Spinal cord (tissue), 9 donors: ENCODE measurements at regions not wholly inside any gene's neighbourhood (a gene's known extent, or its start where the extent isn't known, plus 50 kb on each side); places are given as distances from the start of the nearest gene placed in this dataset.
"Not testable (repeated sequence)": the region's sequence is repeated elsewhere in the genome, so short reads cannot be mapped to it uniquely, and the experiment has no call there.

ENCODE experiments used
- DNase-seq, 6 donors: peaks; one replicate each; pipeline versions ENCODE4 v3.0.0 to v3.0.0-alpha.2; 2013 to 2015; ENCODE audit warnings: low spot score in 6 of 6, low read depth in 4 of 6
- H3K27ac ChIP-seq: one replicate; pipeline ENCODE4 v1.5.1; 2013; ENCODE audit warnings: low read depth, low read length, control low read depth
- H3K27me3 ChIP-seq: one replicate; pipeline ENCODE4 v1.6.1; 2013; ENCODE audit warnings: low read length; ENCODE audit not compliant: control insufficient read depth, insufficient read depth
- H3K36me3 ChIP-seq: one replicate; pipeline ENCODE4 v1.6.1; 2013; ENCODE audit warnings: low read length; ENCODE audit not compliant: control insufficient read depth, insufficient read depth
- H3K4me1 ChIP-seq: one replicate; pipeline ENCODE4 v1.6.1; 2013; ENCODE audit warnings: low read length; ENCODE audit not compliant: control insufficient read depth, insufficient read depth
- H3K4me3 ChIP-seq: one replicate; pipeline ENCODE4 v1.5.1; 2013; ENCODE audit warnings: low read depth, low read length, control low read depth
- H3K9me3 ChIP-seq: one replicate; pipeline ENCODE4 v1.6.1; 2013; ENCODE audit warnings: low read length; ENCODE audit not compliant: control insufficient read depth, insufficient read depth
- WGBS: methylation state at CpG from one replicate; pipeline ENCODE4 v1.1.5; 2013; ENCODE audit warnings: missing lambda C conversion rate; ENCODE audit not compliant: insufficient coverage; 5-methylcytosine and 5-hydroxymethylcytosine counted together
- donor health status: healthy.

DNA sequence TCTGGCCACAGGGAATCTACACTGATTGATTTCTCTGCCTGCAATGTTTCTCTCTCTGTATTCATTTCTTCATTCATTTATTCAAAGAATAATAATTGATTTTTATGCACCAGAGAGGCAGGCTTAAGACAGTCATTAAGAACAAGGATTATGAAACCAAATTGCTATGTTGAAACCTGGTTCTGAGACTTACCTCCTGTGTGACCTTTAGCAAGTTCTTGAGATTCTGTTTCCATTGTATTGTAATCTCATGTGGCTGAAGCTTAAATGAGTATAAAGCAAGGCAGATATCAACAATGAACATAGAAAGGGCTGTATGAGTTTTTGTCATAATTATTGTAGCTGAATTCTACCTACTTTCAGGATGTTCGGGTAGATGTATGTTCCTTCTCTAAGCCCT lies 129.6 kb upstream of the GRIA1 start:
- Histone ChIP-seq H3K4me1 (no peaks in the 10 kb centered on the region), H3K27me3 (no peaks in the 10 kb centered on the region), H3K9me3 (no peaks in the 10 kb centered on the region), H3K36me3 (no peaks in the 10 kb centered on the region), H3K4me3 (no peak overlapping the region), H3K27ac (no peak overlapping the region)
- WGBS = 100% methylated on average over 1 of the region's 1 CpG
- DNase-seq = no peak

- Histone ChIP-seq H3K4me3 (no peak overlapping the region), H3K27ac (no peak overlapping the region), H3K27me3 (no peaks in the 10 kb centered on the region), H3K4me1 (no peaks in the 10 kb centered on the region), H3K36me3 (no peaks in the 10 kb centered on the region), H3K9me3 (no peaks in the 10 kb centered on the region)
- DNase-seq = peak in 1 of 6 donors; percentile 18
- WGBS = no CpG with 5 or more reads among the region's 3 CpGs
These were observed 128.6 kb upstream of the GRIA1 start for GRCh38 chr5:153361735-153362409.

- Histone ChIP-seq H3K4me3 (no peak overlapping the region), H3K36me3 (no peaks in the 10 kb centered on the region), H3K27ac (no peak overlapping the region), H3K4me1 (no peaks in the 10 kb centered on the region), H3K27me3 (no peaks in the 10 kb centered on the region), H3K9me3 (no peaks in the 10 kb centered on the region)
- no peak for DNase-seq
These were observed 124.9 kb upstream of the GRIA1 start for GRCh38 chr5:153365547-153365946.

- H3K27ac ChIP-seq = no peak overlapping the region
- no peaks in the 10 kb centered on the region for H3K4me1 ChIP-seq
- 100% methylated on average over 2 of the region's 3 CpGs for WGBS
- H3K9me3 ChIP-seq = no peaks in the 10 kb centered on the region
- peak in 1 of 6 donors; percentile 58 for DNase-seq
- no peak overlapping the region for H3K4me3 ChIP-seq
- no peaks in the 10 kb centered on the region for H3K27me3 ChIP-seq
- H3K36me3 ChIP-seq = no peaks in the 10 kb centered on the region
These were observed 123.0 kb upstream of the GRIA1 start for GRCh38 chr5:153367466-153367865.

- no peaks in the 10 kb centered on the region for H3K36me3 ChIP-seq
- no peak overlapping the region for H3K27ac ChIP-seq
- no peak overlapping the region for H3K4me3 ChIP-seq
- DNase-seq = peak in 2 of 6 donors; percentile 13 to 66
- H3K9me3 ChIP-seq = no peaks in the 10 kb centered on the region
- WGBS = 100% methylated on average over 2 of the region's 6 CpGs
- no peaks in the 10 kb centered on the region for H3K27me3 ChIP-seq
- H3K4me1 ChIP-seq = no peaks in the 10 kb centered on the region
These were observed 117.9 kb upstream of the GRIA1 start for GRCh38 chr5:153372425-153373129.

DNA sequence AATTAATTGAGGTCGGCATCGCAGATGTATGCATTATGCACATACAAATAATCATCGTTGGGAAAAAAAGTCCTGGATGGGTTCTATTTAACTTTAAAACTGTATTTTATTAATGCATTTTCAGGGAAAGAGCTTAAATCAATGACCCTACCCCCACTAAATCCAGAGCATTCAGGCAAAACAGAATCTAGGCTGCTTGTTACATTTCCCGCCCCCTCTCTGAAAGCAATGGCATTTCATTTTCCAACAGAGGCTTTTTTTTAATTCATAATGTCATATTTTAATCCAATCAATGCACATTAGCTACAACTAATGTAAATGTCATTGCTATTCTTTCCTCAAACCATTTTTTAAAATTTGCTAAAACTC lies 117.4 kb upstream of the GRIA1 start:
- no peaks in the 10 kb centered on the region for H3K36me3 ChIP-seq
- H3K9me3 ChIP-seq = no peaks in the 10 kb centered on the region
- no peaks in the 10 kb centered on the region for H3K27me3 ChIP-seq
- DNase-seq = peak in 1 of 6 donors; percentile 21
- H3K4me3 ChIP-seq = no peak overlapping the region
- WGBS = 71% methylated on average over 1 of the region's 4 CpGs
- H3K27ac ChIP-seq = no peak overlapping the region
- H3K4me1 ChIP-seq = no peaks in the 10 kb centered on the region

GRCh38 chr5:153381630-153382029 lies 108.8 kb upstream of the GRIA1 start:
- H3K27ac ChIP-seq, DNase-seq, H3K9me3 ChIP-seq, H3K27me3 ChIP-seq, H3K36me3 ChIP-seq, H3K4me1 ChIP-seq, H3K4me3 ChIP-seq: not testable (repeated sequence)
- WGBS = 95% methylated on average over 6 of the region's 10 CpGs

DNA sequence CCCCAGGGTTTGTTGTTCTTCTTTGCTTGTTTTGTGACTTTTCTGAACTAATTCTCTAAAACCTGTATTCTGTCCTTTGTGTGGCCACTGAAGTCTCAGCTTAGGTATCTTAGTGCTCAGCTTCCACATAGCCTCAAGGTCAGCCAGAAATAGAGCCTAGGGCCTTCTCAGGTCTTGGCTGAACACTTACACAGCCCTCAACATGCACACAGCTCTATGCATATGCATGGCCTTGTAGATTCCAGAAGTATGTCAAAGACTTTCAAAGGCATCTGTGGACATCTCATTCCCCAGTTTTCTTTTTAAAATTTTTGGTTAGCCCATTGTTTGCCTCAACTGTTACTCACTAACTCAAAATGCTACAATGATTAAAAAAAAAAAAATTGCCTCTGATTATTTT lies 99.9 kb upstream of the GRIA1 start:
- Histone ChIP-seq H3K27me3 (no peaks in the 10 kb centered on the region), H3K4me1 (no peaks in the 10 kb centered on the region), H3K4me3 (no peak overlapping the region), H3K36me3 (no peaks in the 10 kb centered on the region), H3K9me3 (no peaks in the 10 kb centered on the region), H3K27ac (no peak overlapping the region)
- DNase-seq = no peak

GRCh38 chr5:153399595-153399994 lies 90.9 kb upstream of the GRIA1 start:
- H3K27ac ChIP-seq = no peak overlapping the region
- no peaks in the 10 kb centered on the region for H3K27me3 ChIP-seq
- no peaks in the 10 kb centered on the region for H3K36me3 ChIP-seq
- no peak for DNase-seq
- H3K4me1 ChIP-seq = no peaks in the 10 kb centered on the region
- no peaks in the 10 kb centered on the region for H3K9me3 ChIP-seq
- H3K4me3 ChIP-seq = no peak overlapping the region
- WGBS = no CpG with 5 or more reads among the region's 2 CpGs

DNA sequence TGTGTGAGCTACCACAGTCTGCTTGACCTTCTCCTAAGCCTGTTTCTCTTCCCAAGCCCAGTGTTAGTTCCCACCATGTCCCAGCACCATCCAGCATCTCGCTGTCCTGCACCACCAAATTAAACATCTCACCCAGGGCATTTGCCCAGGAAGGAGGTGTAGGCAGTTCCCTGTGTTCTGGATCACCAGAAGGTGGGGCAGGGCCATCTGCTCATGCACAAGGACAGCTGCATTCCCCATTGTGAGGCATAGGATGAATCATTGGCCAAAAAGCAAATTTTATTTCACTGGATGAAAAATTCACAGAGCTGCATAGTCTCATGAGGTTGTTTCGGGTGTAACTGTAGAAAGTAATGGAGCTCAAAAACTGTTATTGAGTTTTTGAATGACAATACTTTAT lies 89.5 kb upstream of the GRIA1 start:
- DNase-seq = no peak
- Histone ChIP-seq H3K27ac (no peak overlapping the region), H3K9me3 (no peaks in the 10 kb centered on the region), H3K4me3 (no peak overlapping the region), H3K36me3 (no peaks in the 10 kb centered on the region), H3K27me3 (no peaks in the 10 kb centered on the region), H3K4me1 (no peaks in the 10 kb centered on the region)
- no CpG with 5 or more reads among the region's 2 CpGs for WGBS
